Left ventricle myocardium inferior (tissue), 1 donor: ENCODE measurements at regions not wholly inside any gene's neighbourhood (a gene's known extent, or its start where the extent isn't known, plus 50 kb on each side); places are given as distances from the start of the nearest gene placed in this dataset.

Experiments used
- DNase-seq: peaks from one replicate; pipeline ENCODE4 v3.0.0-alpha.2; 2020
- H3K27ac ChIP-seq: fragments of 200-600 bp; replicated peaks from 2 replicates; pipeline ENCODE4 v1.8.0; 2021
- H3K27me3 ChIP-seq: fragments of 200-600 bp; 2 replicates; pipeline ENCODE4 v1.8.0; 2021; ENCODE audit warnings: low read depth
- H3K36me3 ChIP-seq: fragments of 200-600 bp; 2 replicates; pipeline ENCODE4 v1.8.0; 2021
- H3K4me1 ChIP-seq: fragments of 200-600 bp; 2 replicates; pipeline ENCODE4 v1.8.0; 2021
- H3K4me3 ChIP-seq: fragments of 200-600 bp; 2 replicates; pipeline ENCODE4 v1.8.0; 2021; ENCODE audit warnings: mild to moderate bottlenecking, moderate library complexity
- H3K9me3 ChIP-seq: fragments of 200-600 bp; replicated peaks from 2 replicates; pipeline ENCODE4 v1.8.0; 2021
- CTCF ChIP-seq: fragments of 200-600 bp; IDR thresholded peaks from 2 replicates; pipeline ENCODE4 v1.8.0; 2021; ENCODE audit warnings: antibody characterized with exemption, mild to moderate bottlenecking, borderline replicate concordance
- intact Hi-C: fragments of 100-400 bp; cut with micrococcal nuclease; formaldehyde crosslinking; loops from one replicate; pipeline ENCODE4 v1.11.0; 2022
- donor health status: DM: no; HTN: yes; CAD: no; lungs with severe emphysema.

GRCh38 chr1:57637155-57637554 is 213.3 kb upstream of the DAB1 start:
- Histone ChIP-seq H3K9me3 (no peaks in the 10 kb centered on the region), H3K27me3 (no peaks in the 10 kb centered on the region), H3K27ac (no peak overlapping the region), H3K4me3 (no peak overlapping the region), H3K36me3 (no peaks in the 10 kb centered on the region), H3K4me1 (no peaks in the 10 kb centered on the region)
- TF ChIP-seq CTCF, result no peak
- intact Hi-C loops, result no loop called here
- no peak for DNase-seq

GRCh38 chr1:57633881-57634280 is 210.0 kb upstream of the DAB1 start:
- intact Hi-C loops, result no loop called here
- Histone ChIP-seq H3K4me3 (no peak overlapping the region), H3K4me1 (no peaks in the 10 kb centered on the region), H3K36me3 (no peaks in the 10 kb centered on the region), H3K27ac (no peak overlapping the region), H3K9me3 (no peaks in the 10 kb centered on the region), H3K27me3 (no peaks in the 10 kb centered on the region)
- TF ChIP-seq CTCF, result no peak
- DNase-seq, result no peak

- Histone ChIP-seq H3K27ac (no peak overlapping the region), H3K9me3 (no peaks in the 10 kb centered on the region), H3K4me3 (no peak overlapping the region), H3K4me1 (no peaks in the 10 kb centered on the region), H3K27me3 (no peaks in the 10 kb centered on the region), H3K36me3 (no peaks in the 10 kb centered on the region)
- TF ChIP-seq CTCF, result no peak
- intact Hi-C loops, result no loop called here
- no peak for DNase-seq
Observed at GRCh38 chr1:57633056-57633455, 209.2 kb upstream of the DAB1 start.

GRCh38 chr1:57632401-57632800 is 208.5 kb upstream of the DAB1 start:
- Histone ChIP-seq H3K4me1 (no peaks in the 10 kb centered on the region), H3K27ac (no peak overlapping the region), H3K27me3 (no peaks in the 10 kb centered on the region), H3K9me3 (no peaks in the 10 kb centered on the region), H3K4me3 (no peak overlapping the region), H3K36me3 (no peaks in the 10 kb centered on the region)
- TF ChIP-seq CTCF, result no peak
- DNase-seq, result no peak
- intact Hi-C loops, result no loop called here

GRCh38 chr1:57627612-57628011 is 203.8 kb upstream of the DAB1 start:
- Histone ChIP-seq H3K27ac (no peak overlapping the region), H3K36me3 (no peaks in the 10 kb centered on the region), H3K27me3 (no peaks in the 10 kb centered on the region), H3K4me1 (peaks cover 13% of the 10 kb centered on the region), H3K9me3 (no peaks in the 10 kb centered on the region), H3K4me3 (no peak overlapping the region)
- no peak for DNase-seq
- intact Hi-C loops, result no loop called here
- no peak for TF ChIP-seq CTCF

GRCh38 chr1:57623791-57624538 is 200.1 kb upstream of the DAB1 start:
- no peaks in the 10 kb centered on the region for H3K9me3 ChIP-seq
- H3K27ac ChIP-seq, result no peak overlapping the region
- intact Hi-C loops, result no loop called here
- no peak overlapping the region for H3K4me3 ChIP-seq
- no peak for DNase-seq
- no peaks in the 10 kb centered on the region for H3K27me3 ChIP-seq
- peaks cover 23% of the 10 kb centered on the region for H3K4me1 ChIP-seq
- TF ChIP-seq CTCF, result no peak
- H3K36me3 ChIP-seq, result no peaks in the 10 kb centered on the region
